WI38 (cell line): ENCODE measurements at regions not wholly inside any gene's neighbourhood (a gene's known extent, or its start where the extent isn't known, plus 50 kb on each side); places are given as distances from the start of the nearest gene placed in this dataset.

Experiments
- H3K4me3 ChIP-seq: 2 replicates; pipeline ENCODE4 v1.5.1; 2011; ENCODE audit warnings: low read depth, mild to moderate bottlenecking, control low read depth, low read length
- TF ChIP-seq, protein P1 (sequence below): IDR thresholded peaks from 2 replicates; pipeline ENCODE4 v1.5.1; 2012; ENCODE audit warnings: low read depth, mild to moderate bottlenecking, control low read depth, low read length

DNA sequence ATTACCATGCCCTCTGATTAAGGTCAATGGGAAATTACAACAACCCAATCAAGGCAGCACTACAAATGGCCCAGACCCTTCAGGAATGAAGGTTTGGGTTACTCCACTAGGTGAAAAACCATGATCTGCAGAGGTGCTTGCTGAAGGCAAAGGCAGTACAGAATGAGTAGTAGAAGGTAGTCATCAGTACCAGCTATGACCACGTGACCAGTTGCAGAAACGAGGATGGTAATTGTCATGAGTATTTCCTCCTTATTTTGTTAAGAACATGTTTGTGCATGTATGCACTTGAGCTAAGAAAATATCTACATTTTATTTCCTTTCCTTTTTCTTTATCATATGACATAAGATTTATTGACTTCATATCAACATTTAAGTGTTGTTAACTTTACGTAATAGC, 607.1 kb downstream of the KCNT2 start:
- TF ChIP-seq, protein P1, sequence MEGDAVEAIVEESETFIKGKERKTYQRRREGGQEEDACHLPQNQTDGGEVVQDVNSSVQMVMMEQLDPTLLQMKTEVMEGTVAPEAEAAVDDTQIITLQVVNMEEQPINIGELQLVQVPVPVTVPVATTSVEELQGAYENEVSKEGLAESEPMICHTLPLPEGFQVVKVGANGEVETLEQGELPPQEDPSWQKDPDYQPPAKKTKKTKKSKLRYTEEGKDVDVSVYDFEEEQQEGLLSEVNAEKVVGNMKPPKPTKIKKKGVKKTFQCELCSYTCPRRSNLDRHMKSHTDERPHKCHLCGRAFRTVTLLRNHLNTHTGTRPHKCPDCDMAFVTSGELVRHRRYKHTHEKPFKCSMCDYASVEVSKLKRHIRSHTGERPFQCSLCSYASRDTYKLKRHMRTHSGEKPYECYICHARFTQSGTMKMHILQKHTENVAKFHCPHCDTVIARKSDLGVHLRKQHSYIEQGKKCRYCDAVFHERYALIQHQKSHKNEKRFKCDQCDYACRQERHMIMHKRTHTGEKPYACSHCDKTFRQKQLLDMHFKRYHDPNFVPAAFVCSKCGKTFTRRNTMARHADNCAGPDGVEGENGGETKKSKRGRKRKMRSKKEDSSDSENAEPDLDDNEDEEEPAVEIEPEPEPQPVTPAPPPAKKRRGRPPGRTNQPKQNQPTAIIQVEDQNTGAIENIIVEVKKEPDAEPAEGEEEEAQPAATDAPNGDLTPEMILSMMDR = no peak
- no peak overlapping the region for H3K4me3 ChIP-seq

DNA sequence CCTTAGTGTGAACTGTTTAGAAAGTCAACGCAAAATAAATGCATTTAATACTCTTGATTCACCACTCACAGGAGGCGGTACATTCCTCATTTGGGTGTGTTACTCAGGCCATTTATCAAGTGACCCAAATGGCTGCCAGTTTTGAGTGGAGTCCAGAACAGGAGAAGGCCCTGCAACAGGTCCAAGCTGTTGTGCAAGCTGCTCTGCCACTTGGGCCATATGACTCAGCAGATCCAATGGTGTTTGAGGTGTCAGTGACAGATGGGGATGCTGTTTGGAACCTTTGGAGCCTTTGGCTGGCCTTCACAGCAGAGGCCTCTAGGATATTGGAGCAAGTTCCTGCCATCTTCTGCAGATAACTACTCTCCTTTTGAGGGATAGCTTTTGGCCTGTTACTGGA, 609.2 kb downstream of the KCNT2 start:
- no peak overlapping the region for H3K4me3 ChIP-seq
- TF ChIP-seq, protein P1 = no peak

DNA sequence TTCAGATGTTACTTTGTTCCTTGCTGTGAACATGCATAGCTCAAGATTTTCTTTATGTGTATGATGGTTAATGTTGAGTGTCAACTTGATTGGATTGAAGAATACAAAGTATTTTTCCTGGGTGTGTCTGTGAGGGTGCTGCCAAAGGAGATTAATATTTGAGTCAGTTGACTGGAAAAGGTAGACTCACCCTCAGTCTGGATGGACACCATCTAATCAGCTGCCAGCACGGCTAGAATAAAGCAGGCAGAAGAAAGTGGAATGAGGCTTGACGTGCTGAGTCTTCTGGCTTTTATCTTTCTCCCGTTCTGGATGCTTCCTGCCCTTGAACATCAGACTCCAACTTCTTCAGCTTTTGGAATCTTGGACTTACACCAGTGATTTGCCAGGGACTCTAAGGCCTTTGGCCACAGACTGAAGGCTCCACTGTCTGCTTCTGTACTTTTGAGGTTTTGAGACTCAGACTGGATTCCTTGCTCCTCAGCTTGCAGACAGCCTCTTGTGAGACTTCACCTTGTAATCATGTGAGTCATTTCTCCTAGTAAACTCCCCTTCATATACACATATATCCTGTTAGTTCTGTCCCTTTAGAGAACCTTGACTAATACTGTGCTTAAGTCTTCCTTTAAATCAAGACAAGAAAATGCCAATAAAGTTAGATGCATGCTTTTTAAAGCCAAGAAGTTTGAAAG, 626.6 kb downstream of the KCNT2 start:
- H3K4me3 ChIP-seq = no peak overlapping the region
- TF ChIP-seq, protein P1 = no peak

DNA sequence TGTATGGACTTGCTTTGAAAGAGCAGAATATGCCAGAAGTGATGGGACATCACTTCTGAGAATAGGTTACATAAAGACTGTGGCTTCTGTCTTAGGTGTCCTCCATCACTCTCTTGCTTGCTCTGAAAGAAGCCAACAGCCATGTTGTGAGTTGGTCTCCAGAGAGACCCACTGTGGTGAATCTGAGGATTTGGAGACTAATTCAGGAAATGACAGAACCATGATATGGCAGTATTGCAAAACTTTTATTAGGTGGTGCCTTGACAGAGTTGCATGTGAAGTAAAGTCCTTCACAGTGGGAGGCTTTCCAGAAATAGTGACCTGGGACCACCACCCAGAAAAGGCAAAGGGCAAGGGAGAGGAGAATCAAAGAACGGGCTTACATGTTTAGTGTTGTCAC, 628.6 kb downstream of the KCNT2 start:
- TF ChIP-seq, protein P1 = no peak
- no peak overlapping the region for H3K4me3 ChIP-seq

DNA sequence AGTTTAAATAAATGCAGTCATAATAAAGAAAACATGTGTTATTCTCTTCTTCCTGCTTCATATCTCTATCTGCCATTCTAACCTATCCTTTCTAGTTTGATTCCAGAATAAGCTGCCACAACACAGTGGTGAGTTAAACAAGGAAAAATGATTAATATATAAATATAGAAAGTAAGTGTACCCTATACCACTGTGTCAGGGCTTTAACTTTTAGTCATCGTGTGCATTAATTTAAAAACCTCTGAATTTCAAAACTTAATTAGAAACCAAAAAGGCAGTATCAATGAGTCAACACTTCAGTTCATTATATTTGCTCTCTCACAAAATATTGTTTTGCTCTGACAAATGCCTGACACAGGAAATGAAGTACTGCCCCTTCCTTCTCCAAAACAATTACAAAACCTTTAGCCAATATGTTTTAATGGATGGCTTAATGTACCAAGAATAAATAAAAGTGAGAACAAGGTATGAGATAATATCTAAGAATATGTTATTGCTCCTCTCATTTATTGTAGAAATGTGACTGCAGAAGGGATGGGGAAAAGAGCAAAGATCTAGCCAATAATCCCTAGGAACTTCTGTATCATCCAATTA, 634.8 kb downstream of the KCNT2 start:
- no peak overlapping the region for H3K4me3 ChIP-seq
- TF ChIP-seq, protein P1 = no peak

DNA sequence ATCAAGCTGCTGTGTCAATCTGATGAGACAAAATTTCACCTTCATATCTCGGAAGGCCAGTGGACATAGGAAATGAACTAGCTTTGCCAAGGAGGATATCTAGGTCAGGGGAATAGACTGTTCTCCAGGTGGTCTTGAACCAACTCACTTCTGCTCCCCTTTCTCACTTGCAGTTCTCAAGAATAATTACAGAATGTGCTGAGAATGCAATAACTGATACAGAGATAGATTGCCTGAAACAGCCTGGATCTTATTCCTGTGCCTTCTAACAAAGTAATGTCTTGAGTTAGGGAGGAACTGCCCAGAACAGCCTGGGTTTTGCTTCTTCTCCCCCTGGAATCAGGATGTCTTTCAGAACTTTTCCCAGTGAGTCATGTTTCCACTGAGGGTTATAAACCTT, 636.7 kb downstream of the KCNT2 start:
- no peak overlapping the region for H3K4me3 ChIP-seq
- TF ChIP-seq, protein P1 = no peak

DNA sequence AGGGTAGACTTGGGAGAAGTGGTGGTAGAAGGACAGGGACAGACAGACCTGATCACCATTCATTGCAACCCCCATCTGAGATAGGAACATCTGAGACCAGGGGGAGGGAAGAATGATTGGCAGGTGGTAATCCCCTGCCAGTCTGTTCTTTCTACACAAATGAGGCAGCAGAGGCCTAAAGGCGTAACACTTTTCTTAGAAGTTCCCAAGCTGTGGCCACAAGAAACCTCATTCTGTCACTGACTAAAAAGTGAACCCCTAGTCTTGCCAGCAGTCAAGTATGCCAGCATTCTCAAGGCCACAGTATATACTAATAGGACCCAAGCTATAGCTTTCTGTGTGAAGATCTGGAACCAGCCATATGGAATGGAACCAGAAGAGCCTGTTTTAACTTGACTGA, 638.0 kb downstream of the KCNT2 start:
- H3K4me3 ChIP-seq = no peak overlapping the region
- TF ChIP-seq, protein P1 = no peak
